GM12878 (cell line): ENCODE measurements at regions not wholly inside any gene's neighbourhood (a gene's known extent, or its start where the extent isn't known, plus 50 kb on each side); places are given as distances from the start of the nearest gene placed in this dataset.

Source experiments
- ATAC-seq: fragments of 200-7000 bp; cut with Tn5 transposase; 3 replicates; pipeline ENCODE4 v1.9.1; 2020; ENCODE audit warnings: mild to moderate bottlenecking, moderate library complexity
- BruUV-seq: library from RNA; stranded (reverse); fragments of 400-500 nt; replicated peaks from 2 replicates; lab custom pipeline; 2021; lab: Mats Ljungman, UMichigan
- CTCF ChIA-PET: fragments of 300-600 bp; sonication (Branson Sonifier 250); formaldehyde crosslinking; extraction: SDS; loops from one replicate; lab custom pipeline; 2021; ENCODE audit warnings: inconsistent platforms; lab: Yijun Ruan, JAX
- POLR2A ChIA-PET: fragments of 350-600 bp; formaldehyde crosslinking; extraction: SDS; loops from one replicate; lab custom pipeline; 2021; ENCODE audit warnings: inconsistent platforms; lab: Charles Lee
- RAD21 ChIA-PET: fragments of 300-600 bp; sonication (Branson Sonifier 250); formaldehyde crosslinking; loops from one replicate; lab custom pipeline; 2023; ENCODE audit warnings: antibody characterized with exemption; ENCODE audit not compliant: unreplicated experiment; lab: Charles Lee
- SMC1A ChIA-PET: fragments of 300-600 bp; sonication (Branson Sonifier 250); formaldehyde crosslinking; loops from one replicate; lab custom pipeline; 2023; ENCODE audit not compliant: unreplicated experiment, uncharacterized antibody; lab: Charles Lee
- DNase-seq: peaks from one replicate; pipeline ENCODE4 v3.0.0-alpha.2; 2011; ENCODE audit warnings: low read depth, low spot score
- FAIRE-seq: peaks from 3 replicates; lab custom pipeline; 2011; peaks lifted over from hg19 to GRCh38; lab: Jason Lieb, UNC
- H2AFZ ChIP-seq: 2 replicates; pipeline ENCODE4 v1.6.0; 2011; ENCODE audit warnings: low read depth, low read length, control low read depth; ENCODE audit not compliant: control insufficient read depth
- H3K27ac ChIP-seq: 2 replicates; pipeline ENCODE4 v1.5.1; 2011; ENCODE audit warnings: control low read depth; ENCODE audit not compliant: control insufficient read depth, insufficient read depth
- H3K27me3 ChIP-seq, 2 experiments: replicated peaks in 1 of 2; 2 replicates each; pipeline versions ENCODE4 v1.6.0 to v1.6.1; 2011; ENCODE audit warnings: low read length in 1 of 2; ENCODE audit not compliant: control insufficient read depth in 2 of 2, insufficient read depth in 2 of 2
- H3K36me3 ChIP-seq, 2 experiments: 2 replicates each; pipeline ENCODE4 v1.5.1; 2011; ENCODE audit warnings: low read length in 1 of 2; ENCODE audit not compliant: control insufficient read depth in 2 of 2, insufficient read depth in 2 of 2
- H3K4me1 ChIP-seq: 2 replicates; pipeline ENCODE4 v1.6.1; 2011; ENCODE audit warnings: mild to moderate bottlenecking, low read length, moderate library complexity, mixed read lengths; ENCODE audit not compliant: control insufficient read depth, insufficient read depth
- H3K4me2 ChIP-seq: 2 replicates; pipeline ENCODE4 v1.6.0; 2011; ENCODE audit warnings: control low read depth; ENCODE audit not compliant: control insufficient read depth, insufficient read depth
- H3K4me3 ChIP-seq: fragments of 200-600 bp; sonication (generic); 2 replicates; pipeline ENCODE4 v1.5.1; 2016
- H3K79me2 ChIP-seq: 2 replicates; pipeline ENCODE4 v1.6.0; 2011; ENCODE audit warnings: low read length; ENCODE audit not compliant: control insufficient read depth, insufficient read depth
- H3K9ac ChIP-seq: 2 replicates; pipeline ENCODE4 v1.8.0; 2011; ENCODE audit warnings: low read length, control low read depth, mixed read lengths; ENCODE audit not compliant: control insufficient read depth, insufficient read depth
- H3K9me3 ChIP-seq: replicated peaks from 3 replicates; pipeline ENCODE4 v1.5.1; 2011; ENCODE audit warnings: mild to moderate bottlenecking, low read length; ENCODE audit not compliant: control insufficient read depth, insufficient read depth
- H4K20me1 ChIP-seq: 2 replicates; pipeline ENCODE4 v1.6.0; 2011; ENCODE audit not compliant: control insufficient read depth, insufficient read depth
- KAT2A ChIP-seq: conservative IDR thresholded peaks from 2 replicates; pipeline ENCODE4 v1.6.1; 2011; ENCODE audit warnings: low read depth, low read length; ENCODE audit not compliant: control insufficient read depth
- PML ChIP-seq: IDR thresholded peaks from 2 replicates; pipeline ENCODE4 v1.6.1; 2012; ENCODE audit warnings: low read length, inconsistent platforms
- SUPT20H ChIP-seq: IDR thresholded peaks from 2 replicates; pipeline ENCODE4 v1.6.1; 2011; ENCODE audit warnings: low read depth, mild to moderate bottlenecking, low read length, moderate library complexity, borderline replicate concordance; ENCODE audit not compliant: control insufficient read depth
- USF2 ChIP-seq: IDR thresholded peaks from 2 replicates; pipeline ENCODE4 v1.6.1; 2011; ENCODE audit warnings: low read depth, low read length, improper control_type of control experiment, borderline replicate concordance
- ZNF384 ChIP-seq: IDR thresholded peaks from 2 replicates; pipeline ENCODE4 v1.6.1; 2012; ENCODE audit warnings: low read depth, mild to moderate bottlenecking, low read length, improper control_type of control experiment, borderline replicate concordance
- WGBS: methylation state at CpG from one replicate; pipeline ENCODE4 v1.1.6; 2016; ENCODE audit warnings: low lambda C conversion rate; ENCODE audit not compliant: insufficient replicate concordance, insufficient coverage; ENCODE audit errors: missing lambda C conversion rate; 5-methylcytosine and 5-hydroxymethylcytosine counted together
- in situ Hi-C: fragments of 300-500 bp; cut with MboI; formaldehyde crosslinking; loops from 9 replicates; pipeline ENCODE4 v1.14.3; 2018; ENCODE audit warnings: mixed read lengths
- intact Hi-C: fragments of 100-400 bp; cut with micrococcal nuclease; formaldehyde crosslinking; loops from one replicate; pipeline ENCODE4 v1.14.2; 2022; ENCODE audit not compliant: unreplicated experiment

GRCh38 chr2:163252199-163252598, 413.6 kb upstream of the KCNH7 start:
- Histone ChIP-seq H3K79me2 (no peaks in the 10 kb centered on the region), H3K9ac (no peak overlapping the region), H3K9me3 (no peaks in the 10 kb centered on the region), H3K4me1 (no peaks in the 10 kb centered on the region), H3K27me3 (no peaks in the 10 kb centered on the region), H4K20me1 (no peaks in the 10 kb centered on the region), H3K4me3 (no peak overlapping the region), H3K36me3 (no peaks in the 10 kb centered on the region), H3K27ac (no peak overlapping the region), H2AFZ (no peak overlapping the region), H3K4me2 (no peak overlapping the region)
- RAD21 ChIA-PET, result no interaction called here
- DNase-seq (no peak), ATAC-seq (no peak), FAIRE-seq (no peak)
- SMC1A ChIA-PET, result interaction anchor here (1.3 kb wide), 1 partner anchor 12 kb away, joined by 3 read pairs; no protein-coding TSS in a partner anchor
- CTCF ChIA-PET, result no interaction called here
- in situ Hi-C loops (no loop called here), intact Hi-C loops (no loop called here)
- BruUV-seq, result no TSS peak
- POLR2A ChIA-PET, result no interaction called here
- WGBS, result 46% methylated on average over 3 of the region's 3 CpGs
- TF ChIP-seq ZNF384 (no peak), PML (no peak), KAT2A (no peak), SUPT20H (no peak), USF2 (no peak)
